ENCODE measurements at regions not wholly inside any gene's neighbourhood (a gene's known extent, or its start where the extent isn't known, plus 50 kb on each side); places are given as distances from the start of the nearest gene placed in this dataset.
"Not testable (repeated sequence)": the region's sequence is repeated elsewhere in the genome, so short reads cannot be mapped to it uniquely, and the experiment has no call there.

DNA sequence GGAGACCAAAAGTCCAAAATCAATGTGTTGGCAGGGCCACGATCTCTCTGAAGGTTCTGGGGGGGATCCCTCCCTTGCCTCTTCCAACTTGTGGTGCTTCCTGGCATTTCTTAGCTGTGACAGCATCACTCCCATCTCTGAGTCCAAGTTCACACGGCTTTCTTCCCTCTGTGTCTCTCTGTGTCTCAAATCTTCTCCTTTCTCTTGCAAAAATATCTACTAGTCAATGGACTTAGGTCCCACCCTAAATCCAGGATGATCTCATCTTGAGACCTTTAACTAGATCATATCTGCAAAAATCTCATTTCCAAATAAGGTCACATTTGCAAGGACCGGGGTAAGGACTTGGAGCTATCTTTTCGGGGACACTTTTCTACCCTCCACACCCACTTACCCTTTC is 186.1 kb downstream of the HSD17B3 start:
- Histone ChIP-seq H3K27me3 (ENCODE audit: insufficient read depth, low read length) (no peaks in the 10 kb centered on the region), H3K36me3 (ENCODE audit: insufficient read depth, low read length) (no peaks in the 10 kb centered on the region), H3K4me1 (ENCODE audit: insufficient read depth, low read length) (no peaks in the 10 kb centered on the region), H3K9me3 (ENCODE audit: insufficient read depth, low read depth, low read length) (peaks cover 17% of the 10 kb centered on the region; the same call in 1 of the 2 replicates), H3K9ac (ENCODE audit: low read depth, low read length) (no peak overlapping the region), H3K27ac (ENCODE audit: low read depth, low read length) (no peak overlapping the region), H3K4me3 (ENCODE audit: low read length) (no peak overlapping the region)
- 92% methylated on average over 4 of the region's 4 CpGs for WGBS

- no peak overlapping the region for H3K9ac ChIP-seq (ENCODE audit: low read depth, low read length)
- H3K27ac ChIP-seq (ENCODE audit: low read depth, low read length) = no peak overlapping the region
- H3K27me3 ChIP-seq (ENCODE audit: insufficient read depth, low read length) = peaks cover 5% of the 10 kb centered on the region; the same call in 1 of the 2 replicates
- 88% methylated on average over 3 of the region's 3 CpGs for WGBS
- no peaks in the 10 kb centered on the region for H3K4me1 ChIP-seq (ENCODE audit: insufficient read depth, low read length)
- H3K36me3 ChIP-seq (ENCODE audit: insufficient read depth, low read length) = no peaks in the 10 kb centered on the region
- 0 out of 2 replicates have a peak, but pooled peaks cover 2% of the 10 kb centered on the region for H3K9me3 ChIP-seq (ENCODE audit: insufficient read depth, low read depth, low read length)
- H3K4me3 ChIP-seq (ENCODE audit: low read length) = no peak overlapping the region
Measured at GRCh38 chr9:96113032-96113431, 188.9 kb downstream of the HSD17B3 start.

GRCh38 chr9:96109680-96110351 is 192.2 kb downstream of the HSD17B3 start:
- no peaks in the 10 kb centered on the region for H3K36me3 ChIP-seq (ENCODE audit: insufficient read depth, low read length)
- no peak overlapping the region for H3K27ac ChIP-seq (ENCODE audit: low read depth, low read length)
- H3K9me3 ChIP-seq (ENCODE audit: insufficient read depth, low read depth, low read length) = no peaks in the 10 kb centered on the region
- 0 out of 2 replicates have a peak, but pooled peaks cover 4% of the 10 kb centered on the region for H3K4me1 ChIP-seq (ENCODE audit: insufficient read depth, low read length)
- H3K4me3 ChIP-seq (ENCODE audit: low read length) = no peak overlapping the region
- H3K27me3 ChIP-seq (ENCODE audit: insufficient read depth, low read length) = peaks cover 14% of the 10 kb centered on the region; the same call in 1 of the 2 replicates
- 91% methylated on average over 6 of the region's 6 CpGs for WGBS
- H3K9ac ChIP-seq (ENCODE audit: low read depth, low read length) = no peak overlapping the region

GRCh38 chr9:96108691-96109380 is 193.1 kb downstream of the HSD17B3 start:
- Histone ChIP-seq H3K9ac (ENCODE audit: low read depth, low read length) (no peak overlapping the region), H3K4me1 (ENCODE audit: insufficient read depth, low read length) (0 out of 2 replicates have a peak, but pooled peaks cover 4% of the 10 kb centered on the region), H3K4me3 (ENCODE audit: low read length) (no peak overlapping the region), H3K36me3 (ENCODE audit: insufficient read depth, low read length) (no peaks in the 10 kb centered on the region), H3K27ac (ENCODE audit: low read depth, low read length) (no peak overlapping the region), H3K9me3 (ENCODE audit: insufficient read depth, low read depth, low read length) (no peaks in the 10 kb centered on the region), H3K27me3 (ENCODE audit: insufficient read depth, low read length) (peaks cover 14% of the 10 kb centered on the region; the same call in 1 of the 2 replicates)
- WGBS = 93% methylated on average over 7 of the region's 8 CpGs

- peaks cover 14% of the 10 kb centered on the region; the same call in 1 of the 2 replicates for H3K27me3 ChIP-seq (ENCODE audit: insufficient read depth, low read length)
- H3K27ac ChIP-seq (ENCODE audit: low read depth, low read length) = no peak overlapping the region
- no peaks in the 10 kb centered on the region for H3K9me3 ChIP-seq (ENCODE audit: insufficient read depth, low read depth, low read length)
- 0 out of 2 replicates have a peak, but pooled peaks cover 4% of the 10 kb centered on the region for H3K4me1 ChIP-seq (ENCODE audit: insufficient read depth, low read length)
- no peak overlapping the region for H3K9ac ChIP-seq (ENCODE audit: low read depth, low read length)
- WGBS = 24% methylated on average over 2 of the region's 2 CpGs
- H3K4me3 ChIP-seq (ENCODE audit: low read length) = no peak overlapping the region
- H3K36me3 ChIP-seq (ENCODE audit: insufficient read depth, low read length) = no peaks in the 10 kb centered on the region
Measured at GRCh38 chr9:96107436-96107835, 194.5 kb downstream of the HSD17B3 start.

DNA sequence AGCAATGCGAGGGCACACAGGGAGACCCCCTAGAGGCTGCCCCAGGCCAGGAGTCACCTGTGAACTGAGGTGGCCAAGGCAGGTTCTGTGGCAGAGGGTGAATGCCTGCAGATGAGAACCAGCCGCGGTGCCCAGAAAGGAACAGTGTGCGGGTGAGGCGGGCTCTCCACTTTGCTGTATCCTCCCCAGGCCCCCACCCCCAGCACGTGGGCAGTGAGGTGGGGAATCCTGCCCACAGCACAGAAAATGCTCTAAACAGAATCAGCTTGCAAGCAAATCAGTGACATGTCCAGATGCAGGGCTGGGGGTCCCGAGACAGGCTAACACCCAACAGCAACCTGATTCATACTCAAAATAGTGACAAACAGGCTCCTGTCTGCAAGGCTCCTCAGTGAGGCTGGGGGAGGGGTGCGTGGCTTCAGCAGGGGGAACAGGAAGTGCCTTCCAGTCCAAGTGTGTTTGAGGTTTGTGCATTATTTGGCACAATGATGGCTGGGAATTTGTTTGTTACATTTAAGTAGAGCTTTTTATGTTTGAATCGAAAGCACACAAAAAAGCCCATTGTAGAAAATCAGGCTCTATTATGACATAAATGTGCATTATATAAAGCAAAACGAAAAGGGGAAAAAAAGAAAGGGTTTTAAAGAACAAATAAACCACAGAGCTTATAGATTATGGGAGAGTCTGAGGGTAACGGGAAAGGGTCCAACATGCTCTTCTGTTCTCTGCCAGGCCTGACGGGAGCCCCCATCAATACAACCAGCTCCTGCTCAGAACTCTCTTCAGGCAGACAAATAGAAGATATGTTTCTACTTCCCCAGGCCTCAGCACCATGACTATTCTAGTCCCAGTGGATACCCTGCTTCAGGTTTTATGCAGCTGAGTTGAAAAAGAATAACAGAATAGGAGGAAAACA is 201.3 kb downstream of the HSD17B3 start:
- Histone ChIP-seq H3K27ac (ENCODE audit: low read depth, low read length) (no peak overlapping the region), H3K27me3 (ENCODE audit: insufficient read depth, low read length) (no peaks in the 10 kb centered on the region), H3K9ac (ENCODE audit: low read depth, low read length) (no peak overlapping the region), H3K4me3 (ENCODE audit: low read length) (no peak overlapping the region), H3K4me1 (ENCODE audit: insufficient read depth, low read length) (peaks cover 8% of the 10 kb centered on the region; the same call in 1 of the 2 replicates), H3K36me3 (ENCODE audit: insufficient read depth, low read length) (no peaks in the 10 kb centered on the region), H3K9me3 (ENCODE audit: insufficient read depth, low read depth, low read length) (no peaks in the 10 kb centered on the region)
- WGBS = 71% methylated on average over 10 of the region's 12 CpGs

- H3K27me3 ChIP-seq (ENCODE audit: insufficient read depth, low read length) = not testable (repeated sequence)
- 80% methylated on average over 1 of the region's 2 CpGs for WGBS
Measured at GRCh38 chr9:96090630-96091029, 211.3 kb downstream of the HSD17B3 start.

DNA sequence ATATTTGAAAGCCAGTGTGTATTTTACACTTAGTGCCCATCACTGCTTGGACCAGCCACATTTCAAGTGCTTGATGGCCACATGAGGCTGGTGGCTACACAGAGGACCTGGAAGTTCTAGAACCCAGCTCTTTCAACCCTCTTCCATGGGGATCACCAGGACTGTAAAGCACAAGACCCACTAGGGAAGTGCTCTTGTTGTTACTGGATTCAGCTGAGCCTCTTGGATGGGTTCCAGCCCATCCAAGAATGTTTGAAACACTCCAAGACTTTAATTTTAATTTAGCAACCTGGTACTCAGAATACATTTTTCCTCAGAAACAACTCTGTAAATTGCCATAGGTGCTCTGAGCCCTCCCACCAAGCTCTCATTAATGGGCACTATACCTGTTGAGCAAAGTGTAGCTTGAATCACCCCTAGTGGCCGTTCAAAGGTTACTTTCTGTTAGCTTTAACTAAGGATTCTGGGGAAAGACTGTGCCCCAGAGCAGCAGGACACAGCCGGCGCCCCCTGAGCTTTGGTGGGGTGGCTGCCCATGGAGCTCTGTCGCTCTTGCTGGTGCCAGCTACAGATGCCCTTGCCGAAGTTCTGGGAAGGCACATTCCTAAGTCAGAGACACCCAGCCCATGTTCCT is 212.4 kb downstream of the HSD17B3 start:
- Histone ChIP-seq H3K9ac (ENCODE audit: low read depth, low read length) (no peak overlapping the region), H3K9me3 (ENCODE audit: insufficient read depth, low read depth, low read length) (no peaks in the 10 kb centered on the region), H3K36me3 (ENCODE audit: insufficient read depth, low read length) (no peaks in the 10 kb centered on the region), H3K4me3 (ENCODE audit: low read length) (no peak overlapping the region), H3K4me1 (ENCODE audit: insufficient read depth, low read length) (peaks cover 18% of the 10 kb centered on the region), H3K27ac (ENCODE audit: low read depth, low read length) (no peak overlapping the region), H3K27me3 (ENCODE audit: insufficient read depth, low read length) (no peaks in the 10 kb centered on the region)
- 88% methylated on average over 5 of the region's 5 CpGs for WGBS

More at GRCh38 chr9:96090630-96091029, 211.3 kb downstream of the HSD17B3 start:
- not testable (repeated sequence) for H3K9me3 ChIP-seq (ENCODE audit: insufficient read depth, low read depth, low read length); H3K4me3 ChIP-seq (ENCODE audit: low read length); H3K9ac ChIP-seq (ENCODE audit: low read depth, low read length); H3K27ac ChIP-seq (ENCODE audit: low read depth, low read length); H3K36me3 ChIP-seq (ENCODE audit: insufficient read depth, low read length)
- peaks cover 18% of the 10 kb centered on the region for H3K4me1 ChIP-seq (ENCODE audit: insufficient read depth, low read length)

GRCh38 chr9:96088510-96088909 is 213.0 kb downstream of the ERCC6L2 start:
- no peaks in the 10 kb centered on the region for H3K9me3 ChIP-seq (ENCODE audit: insufficient read depth, low read depth, low read length)
- no peak overlapping the region for H3K27ac ChIP-seq (ENCODE audit: low read depth, low read length)
- 87% methylated on average over 4 of the region's 4 CpGs for WGBS
- no peak overlapping the region for H3K9ac ChIP-seq (ENCODE audit: low read depth, low read length)
- H3K36me3 ChIP-seq (ENCODE audit: insufficient read depth, low read length) = no peaks in the 10 kb centered on the region
- H3K4me3 ChIP-seq (ENCODE audit: low read length) = no peak overlapping the region
- H3K27me3 ChIP-seq (ENCODE audit: insufficient read depth, low read length) = no peaks in the 10 kb centered on the region
- peaks cover 18% of the 10 kb centered on the region for H3K4me1 ChIP-seq (ENCODE audit: insufficient read depth, low read length)

DNA sequence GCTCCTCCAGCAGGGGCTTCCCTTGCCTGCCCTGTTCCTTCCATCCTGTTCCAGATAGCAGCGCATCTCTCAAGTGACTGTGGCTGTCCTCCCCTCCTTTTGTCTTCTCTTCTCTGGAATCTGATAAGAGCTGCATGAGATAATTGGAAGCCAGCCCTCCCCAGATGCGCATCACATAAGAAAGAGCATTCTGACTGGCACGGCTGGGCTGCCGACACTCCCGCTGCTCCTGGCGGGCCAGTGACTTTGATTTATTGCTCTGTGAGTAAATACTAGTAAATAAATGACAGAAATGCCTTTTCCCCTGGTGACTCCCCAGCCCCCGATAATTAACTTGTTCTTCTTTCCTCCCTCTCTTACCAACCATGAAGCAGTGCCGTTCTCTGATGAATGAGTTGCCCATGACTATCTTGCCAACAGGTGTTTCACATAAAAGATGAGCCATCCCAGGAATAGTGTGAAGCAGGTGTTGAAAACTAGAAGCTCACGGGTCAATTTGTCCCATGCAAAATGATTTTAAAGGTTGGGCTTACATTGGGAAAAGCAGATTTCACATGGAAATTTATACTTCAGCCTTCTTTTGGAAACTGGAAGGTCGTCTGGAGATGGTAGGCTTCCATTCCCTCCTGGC is 212.3 kb downstream of the ERCC6L2 start:
- whole genome bisulfite sequencing = 35% methylated on average over 10 of the region's 10 CpGs
- H3K9ac ChIP-seq (ENCODE audit: low read depth, low read length) = no peak overlapping the region
- no peak overlapping the region for H3K4me3 ChIP-seq (ENCODE audit: low read length)
- H3K36me3 ChIP-seq (ENCODE audit: insufficient read depth, low read length) = no peaks in the 10 kb centered on the region
- peak overlapping the region; percentile 36; the same call in 1 of the 2 replicates for H3K27ac ChIP-seq (ENCODE audit: low read depth, low read length)
- H3K27me3 ChIP-seq (ENCODE audit: insufficient read depth, low read length) = no peaks in the 10 kb centered on the region
- H3K9me3 ChIP-seq (ENCODE audit: insufficient read depth, low read depth, low read length) = no peaks in the 10 kb centered on the region
- H3K4me1 ChIP-seq (ENCODE audit: insufficient read depth, low read length) = peaks cover 18% of the 10 kb centered on the region
